ENCODE measurements at regions not wholly inside any gene's neighbourhood (a gene's known extent, or its start where the extent isn't known, plus 50 kb on each side); places are given as distances from the start of the nearest gene placed in this dataset.
"Not testable (repeated sequence)": the region's sequence is repeated elsewhere in the genome, so short reads cannot be mapped to it uniquely, and the experiment has no call there.

- no peak for DNase-seq (ENCODE audit: low read depth, low spot score)
These were observed 1110.4 kb downstream of the BRD1 start for GRCh38 chr22:48717076-48717810.

- not testable (repeated sequence) for DNase-seq (ENCODE audit: low read depth, low spot score)
These were observed 1111.5 kb downstream of the BRD1 start for GRCh38 chr22:48716154-48716553.

GRCh38 chr22:48715511-48715910 is 1112.2 kb downstream of the BRD1 start:
- DNase-seq (ENCODE audit: low read depth, low spot score), result no peak

DNA sequence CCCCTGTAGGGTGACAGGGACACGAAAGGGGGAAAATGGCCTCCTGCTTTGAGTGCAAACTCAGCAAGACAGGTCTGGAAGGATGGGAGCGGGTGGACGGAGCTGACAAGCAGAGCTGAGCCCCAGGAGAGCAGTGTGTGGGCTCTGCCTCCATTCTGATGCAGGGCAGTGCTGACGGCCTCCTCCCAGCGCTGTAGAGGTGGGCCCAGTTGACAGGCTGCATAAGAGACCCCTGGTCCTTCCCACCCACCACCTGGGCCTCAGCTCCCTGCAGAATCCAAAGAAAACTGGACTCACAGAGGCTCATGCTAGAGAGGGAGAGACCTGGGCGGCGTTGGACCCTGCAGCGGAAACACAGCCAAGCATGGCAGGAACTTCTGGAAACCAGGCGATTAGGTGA is 1113.4 kb downstream of the BRD1 start:
- no peak for DNase-seq (ENCODE audit: low read depth, low spot score)

DNA sequence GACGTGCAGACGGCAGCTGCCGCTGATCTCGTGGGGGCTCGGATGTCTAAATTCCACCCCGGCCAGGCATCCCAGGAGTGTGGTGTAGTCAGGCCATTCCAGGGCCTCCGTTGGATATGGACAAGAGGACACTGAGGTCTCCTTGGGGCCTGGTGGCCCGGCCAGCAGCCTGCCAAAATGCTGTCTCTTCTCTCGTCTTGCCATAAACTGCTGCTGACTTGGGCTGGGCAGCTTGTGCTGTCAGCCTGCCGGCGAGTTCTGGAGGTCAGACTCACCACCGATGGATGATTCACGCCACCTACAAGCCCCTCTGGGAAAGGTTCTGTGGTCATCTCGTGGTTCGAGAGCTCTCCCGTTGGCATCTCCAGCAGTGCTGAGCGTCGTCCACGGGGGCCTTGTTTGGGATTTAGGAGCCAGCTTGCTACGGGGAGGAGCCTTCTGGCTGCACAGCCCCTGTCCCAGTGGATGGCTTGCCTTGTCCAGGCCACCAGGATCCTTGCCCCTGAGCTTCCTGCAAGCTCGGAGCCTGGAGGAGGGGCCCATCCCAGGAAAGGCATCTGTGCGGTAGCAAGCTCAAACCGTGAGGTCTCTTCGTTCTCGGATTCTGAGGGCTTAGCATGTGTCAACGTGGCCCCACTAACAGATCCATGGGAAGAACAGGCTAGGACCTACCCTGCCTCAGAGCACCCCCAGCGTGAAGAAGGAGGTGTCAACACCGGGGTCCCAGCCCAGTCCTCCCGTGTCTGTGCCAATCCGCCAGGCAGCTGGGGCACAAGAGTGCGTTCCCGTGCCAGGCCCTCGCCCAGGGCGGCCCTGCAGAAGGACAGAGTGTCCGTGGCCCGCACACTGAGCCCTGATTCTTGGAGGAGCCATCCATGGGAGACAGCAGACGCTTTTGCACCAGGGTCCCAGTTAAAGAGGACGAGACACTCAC is 1114.1 kb downstream of the BRD1 start:
- DNase-seq (ENCODE audit: low read depth, low spot score), result no peak

GRCh38 chr22:48712558-48713271 is 1115.0 kb downstream of the BRD1 start:
- no peak for DNase-seq (ENCODE audit: low read depth, low spot score)

GRCh38 chr22:48711669-48712068 is 1116.0 kb downstream of the BRD1 start:
- DNase-seq (ENCODE audit: low read depth, low spot score), result no peak

- no peak for DNase-seq (ENCODE audit: low read depth, low spot score)
These were observed 1116.6 kb downstream of the BRD1 start for GRCh38 chr22:48711031-48711431.

GRCh38 chr22:48710410-48710809 is 1117.3 kb downstream of the BRD1 start:
- DNase-seq (ENCODE audit: low read depth, low spot score), result no peak

DNA sequence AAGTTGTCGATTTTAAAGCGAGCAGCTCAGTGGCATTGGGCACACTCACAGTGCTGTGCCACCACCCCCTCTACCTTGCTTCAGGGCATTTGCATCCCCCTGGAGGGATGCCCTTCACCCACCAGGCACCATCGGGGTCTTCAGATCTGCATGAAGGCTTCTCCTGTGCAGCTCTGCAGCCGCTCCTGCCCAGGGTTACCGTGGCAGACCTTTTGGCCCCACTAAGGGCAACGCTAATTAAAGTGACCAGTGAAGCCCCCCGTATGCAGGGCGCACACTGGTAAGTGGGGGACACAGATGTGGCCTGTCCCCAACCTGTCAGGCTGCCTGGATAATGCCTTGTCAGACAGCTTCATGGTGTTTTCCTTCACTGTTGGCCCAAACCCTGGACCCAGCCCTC is 1117.7 kb downstream of the BRD1 start:
- no peak for DNase-seq (ENCODE audit: low read depth, low spot score)

DNA sequence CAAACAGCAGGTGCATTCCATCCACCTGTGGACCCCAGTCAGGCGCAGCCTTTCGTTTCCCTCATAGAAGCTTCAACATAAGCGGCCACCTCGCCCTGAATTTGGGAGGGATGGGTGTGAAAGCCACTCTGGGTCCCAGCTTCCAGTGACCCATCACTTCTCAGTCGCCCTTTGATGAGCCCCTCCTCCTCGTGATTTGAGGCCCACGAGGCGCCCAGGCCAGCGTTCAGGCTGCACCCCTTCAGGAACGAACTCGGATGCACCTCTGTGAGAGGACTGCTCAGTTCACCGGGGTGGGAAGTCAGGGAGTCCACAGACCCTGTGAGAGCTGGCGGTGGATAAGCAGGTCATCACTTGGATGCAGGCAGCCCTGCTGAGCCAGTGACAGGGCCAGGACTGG is 1118.2 kb downstream of the BRD1 start:
- no peak for DNase-seq (ENCODE audit: low read depth, low spot score)

GRCh38 chr22:48708558-48709245 is 1119.0 kb downstream of the BRD1 start:
- DNase-seq (ENCODE audit: low read depth, low spot score), result no peak

- DNase-seq (ENCODE audit: low read depth, low spot score), result no peak
These were observed 1119.7 kb downstream of the BRD1 start for GRCh38 chr22:48707763-48708557.

DNA sequence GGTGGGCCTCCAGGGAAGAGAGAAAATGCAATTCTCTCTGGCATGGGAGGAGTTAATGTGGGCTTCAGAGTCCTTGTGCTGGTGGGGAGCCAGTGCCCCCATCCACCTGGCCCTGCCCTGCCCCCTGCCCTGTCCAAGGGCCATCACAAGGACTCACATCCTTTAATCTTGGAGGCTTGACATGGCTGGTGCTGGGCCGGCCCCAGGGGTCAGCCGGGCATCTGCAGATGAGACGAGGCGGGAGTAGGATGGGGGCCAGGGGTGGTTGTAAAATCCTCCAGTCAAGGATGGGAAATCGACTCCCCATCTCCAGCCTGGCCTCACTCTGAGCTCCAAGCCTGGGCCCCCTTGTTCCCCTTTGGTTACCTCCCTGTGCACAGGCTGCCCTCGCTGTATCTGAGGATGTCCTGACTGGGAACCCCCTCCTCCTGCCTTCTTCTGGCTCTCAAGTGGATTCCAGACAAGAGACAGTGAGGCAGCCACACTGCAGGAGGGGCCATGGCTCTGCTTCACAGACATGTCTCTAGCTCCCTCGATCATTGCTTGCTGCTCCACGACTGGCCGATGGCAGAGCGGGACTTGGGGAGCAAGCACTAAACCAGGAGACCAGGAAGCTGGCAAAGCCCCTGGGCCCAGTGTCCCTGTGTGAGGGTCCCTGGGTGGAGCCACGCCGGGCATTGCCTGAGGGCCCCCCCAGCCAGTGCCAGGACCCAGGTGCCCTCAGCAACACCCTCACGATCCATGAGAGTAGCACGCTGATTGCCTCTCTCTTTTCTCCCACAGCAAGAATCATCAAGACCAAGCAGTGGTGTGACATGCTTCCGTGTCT is 1120.5 kb downstream of the BRD1 start:
- no peak for DNase-seq (ENCODE audit: low read depth, low spot score)

GRCh38 chr22:48705917-48706605 is 1121.6 kb downstream of the BRD1 start:
- no peak for DNase-seq (ENCODE audit: low read depth, low spot score)

DNA sequence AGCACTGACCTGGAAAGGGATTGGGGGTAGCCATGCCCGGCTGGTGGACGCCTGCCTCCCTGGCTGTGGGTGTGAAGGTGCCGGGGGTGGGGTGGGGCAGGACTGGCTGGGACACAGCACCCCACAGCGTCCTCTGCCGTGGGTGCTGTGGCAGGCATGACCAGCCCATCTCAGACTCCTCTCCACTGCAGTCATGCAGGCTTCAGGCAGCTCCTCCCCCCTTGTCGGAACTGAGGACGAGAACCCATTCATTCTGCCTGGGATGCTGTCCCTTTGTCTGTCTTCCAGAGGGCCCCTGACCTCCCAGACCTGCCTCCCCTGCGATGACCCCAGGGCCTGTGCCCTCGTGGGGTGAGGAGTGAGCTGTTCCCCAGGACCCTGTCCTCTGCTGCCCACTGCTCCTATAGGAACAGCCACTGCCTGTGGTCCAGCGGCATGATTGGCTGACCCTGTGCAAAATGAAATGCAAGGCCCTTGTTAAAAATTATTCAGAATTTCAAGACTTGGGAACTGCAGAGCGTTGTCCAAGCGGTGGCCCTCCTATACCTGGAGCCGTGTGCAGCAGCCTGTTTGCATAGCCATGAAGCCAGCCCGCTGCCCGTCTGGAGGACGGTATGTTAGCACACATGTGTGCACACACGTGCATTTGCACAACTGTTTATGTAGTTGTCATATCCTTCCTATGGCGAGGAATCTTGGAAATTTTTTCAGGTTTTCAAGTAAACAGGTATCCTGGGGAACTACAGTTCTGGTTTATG is 1122.3 kb downstream of the BRD1 start:
- DNase-seq (ENCODE audit: low read depth, low spot score), result no peak

GRCh38 chr22:48704335-48704734 is 1123.3 kb downstream of the BRD1 start:
- DNase-seq (ENCODE audit: low read depth, low spot score), result no peak

- DNase-seq (ENCODE audit: low read depth, low spot score), result no peak
These were observed 1124.3 kb downstream of the BRD1 start for GRCh38 chr22:48703265-48703941.
